Epithelial cell of esophagus (primary cell): ENCODE measurements at regions not wholly inside any gene's neighbourhood (a gene's known extent, or its start where the extent isn't known, plus 50 kb on each side); places are given as distances from the start of the nearest gene placed in this dataset.

ENCODE experiments used
- DNase-seq: peaks from one replicate; pipeline ENCODE4 v3.0.0; 2010; ENCODE audit warnings: low read depth
- H3K4me3 ChIP-seq: 2 replicates; pipeline ENCODE4 v1.5.1; 2011; ENCODE audit warnings: mild to moderate bottlenecking, low read length, control low read depth
- CTCF ChIP-seq: IDR thresholded peaks from 2 replicates; pipeline ENCODE4 v1.5.1; 2011; ENCODE audit warnings: low read depth, mild to moderate bottlenecking, low read length, control low read depth, inconsistent platforms; ENCODE audit not compliant: insufficient read depth; ENCODE audit errors: missing control alignments

- peak; percentile 79 for DNase-seq
- H3K4me3 ChIP-seq = no peak overlapping the region
- no peak for TF ChIP-seq CTCF
These were observed 1100.9 kb downstream of the RPA4 start for GRCh38 chrX:97984641-97985040.

GRCh38 chrX:97985096-97985495 lies 1101.4 kb downstream of the RPA4 start:
- DNase-seq = peak; percentile 1
- TF ChIP-seq CTCF = no peak
- no peak overlapping the region for H3K4me3 ChIP-seq

GRCh38 chrX:97987979-97988378 lies 1104.3 kb downstream of the RPA4 start:
- TF ChIP-seq CTCF = no peak

GRCh38 chrX:97995834-97996233 lies 1112.1 kb downstream of the RPA4 start:
- no peak for TF ChIP-seq CTCF
- DNase-seq = no peak
- no peak overlapping the region for H3K4me3 ChIP-seq

More at GRCh38 chrX:97987979-97988378, 1104.3 kb downstream of the RPA4 start:
- DNase-seq = no peak
- H3K4me3 ChIP-seq = no peak overlapping the region

GRCh38 chrX:98028691-98029090 lies 1145.0 kb downstream of the RPA4 start:
- DNase-seq = no peak
- H3K4me3 ChIP-seq = no peak overlapping the region
- no peak for TF ChIP-seq CTCF

- no peak for TF ChIP-seq CTCF
- H3K4me3 ChIP-seq = no peak overlapping the region
- no peak for DNase-seq
These were observed 1146.2 kb downstream of the RPA4 start for GRCh38 chrX:98029861-98030260.

GRCh38 chrX:98057176-98057575 lies 1173.5 kb downstream of the RPA4 start:
- no peak for DNase-seq
- TF ChIP-seq CTCF = no peak
- H3K4me3 ChIP-seq = no peak overlapping the region
